ENCODE measurements at regions not wholly inside any gene's neighbourhood (a gene's known extent, or its start where the extent isn't known, plus 50 kb on each side); places are given as distances from the start of the nearest gene placed in this dataset.
"Not testable (repeated sequence)": the region's sequence is repeated elsewhere in the genome, so short reads cannot be mapped to it uniquely, and the experiment has no call there.

DNA sequence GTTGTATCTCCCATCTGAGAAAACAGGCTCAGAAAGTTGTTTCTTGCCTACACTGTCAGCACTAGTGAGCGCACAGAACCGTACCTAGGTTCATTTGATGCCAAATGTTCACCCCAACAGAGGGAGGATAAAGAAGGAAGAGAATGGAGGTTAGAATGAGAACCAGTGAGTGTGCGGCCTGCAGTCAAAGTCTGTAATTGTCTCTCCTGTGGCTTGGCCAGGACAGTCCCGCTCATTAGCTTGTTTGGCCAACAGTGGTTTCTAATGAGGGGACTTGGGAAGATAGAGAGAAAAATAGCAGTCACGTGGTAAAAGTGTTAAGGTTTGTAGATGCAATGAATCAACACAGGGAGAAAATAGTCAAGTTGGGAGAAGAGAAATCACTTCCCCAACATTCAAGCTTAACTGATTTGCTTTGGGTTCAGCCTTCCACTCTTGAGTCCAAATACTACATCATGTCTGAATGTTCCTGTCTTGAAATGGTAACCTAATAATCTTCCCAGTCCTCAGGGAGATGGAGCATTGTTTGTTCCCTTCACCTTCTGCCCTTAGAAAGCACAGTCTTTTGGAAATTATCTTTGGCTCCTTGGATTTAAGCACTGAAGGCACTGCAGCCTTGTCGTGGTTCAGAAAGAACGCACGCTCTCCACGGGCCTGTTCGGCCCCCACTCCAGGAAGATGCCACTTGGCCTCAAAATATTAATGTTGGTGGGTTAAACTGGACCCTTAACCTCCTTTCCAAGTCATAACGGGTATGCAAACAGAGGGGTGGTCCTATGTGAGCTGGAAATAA is 360.4 kb upstream of the ZNF32 start:
- DNase-seq (ENCODE audit: low read depth): no peak

DNA sequence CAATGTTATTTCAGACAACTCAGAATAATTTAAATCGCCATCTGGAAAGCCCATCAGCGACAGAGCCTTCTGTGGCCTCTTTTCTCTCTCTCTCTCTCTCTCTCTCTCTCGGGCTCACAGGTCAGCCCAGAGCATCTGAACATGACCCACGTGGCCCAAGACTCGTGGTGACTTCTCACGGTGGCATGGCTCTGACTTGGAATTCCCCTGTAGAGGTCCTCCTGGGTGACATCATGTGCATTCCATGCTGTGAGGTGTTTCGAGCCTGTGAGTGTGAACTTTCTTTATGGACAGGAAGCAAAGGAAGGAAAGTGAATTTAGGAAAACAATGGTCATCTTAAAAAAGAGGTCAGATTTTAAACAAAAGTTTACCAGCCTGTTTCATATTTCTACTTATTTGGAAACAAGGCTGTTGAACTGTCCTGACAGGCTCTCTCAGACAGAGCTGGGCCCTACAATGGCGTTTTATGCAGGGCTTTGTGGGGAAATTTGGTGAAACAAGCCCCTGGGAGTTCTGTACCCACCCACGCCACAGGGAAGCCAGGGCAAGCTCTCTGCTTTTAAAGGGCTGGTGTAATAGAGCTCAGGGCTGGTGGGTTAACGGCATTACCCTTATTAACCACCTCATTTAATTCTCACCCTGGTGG is 359.7 kb upstream of the ZNF32 start:
- no peak for DNase-seq (ENCODE audit: low read depth)

- DNase-seq (ENCODE audit: low read depth): no peak
Measured at GRCh38 chr10:44006771-44007170, 358.1 kb upstream of the ZNF32 start.

- DNase-seq (ENCODE audit: low read depth): no peak
Measured at GRCh38 chr10:44005788-44006099, 357.1 kb upstream of the ZNF32 start.

DNA sequence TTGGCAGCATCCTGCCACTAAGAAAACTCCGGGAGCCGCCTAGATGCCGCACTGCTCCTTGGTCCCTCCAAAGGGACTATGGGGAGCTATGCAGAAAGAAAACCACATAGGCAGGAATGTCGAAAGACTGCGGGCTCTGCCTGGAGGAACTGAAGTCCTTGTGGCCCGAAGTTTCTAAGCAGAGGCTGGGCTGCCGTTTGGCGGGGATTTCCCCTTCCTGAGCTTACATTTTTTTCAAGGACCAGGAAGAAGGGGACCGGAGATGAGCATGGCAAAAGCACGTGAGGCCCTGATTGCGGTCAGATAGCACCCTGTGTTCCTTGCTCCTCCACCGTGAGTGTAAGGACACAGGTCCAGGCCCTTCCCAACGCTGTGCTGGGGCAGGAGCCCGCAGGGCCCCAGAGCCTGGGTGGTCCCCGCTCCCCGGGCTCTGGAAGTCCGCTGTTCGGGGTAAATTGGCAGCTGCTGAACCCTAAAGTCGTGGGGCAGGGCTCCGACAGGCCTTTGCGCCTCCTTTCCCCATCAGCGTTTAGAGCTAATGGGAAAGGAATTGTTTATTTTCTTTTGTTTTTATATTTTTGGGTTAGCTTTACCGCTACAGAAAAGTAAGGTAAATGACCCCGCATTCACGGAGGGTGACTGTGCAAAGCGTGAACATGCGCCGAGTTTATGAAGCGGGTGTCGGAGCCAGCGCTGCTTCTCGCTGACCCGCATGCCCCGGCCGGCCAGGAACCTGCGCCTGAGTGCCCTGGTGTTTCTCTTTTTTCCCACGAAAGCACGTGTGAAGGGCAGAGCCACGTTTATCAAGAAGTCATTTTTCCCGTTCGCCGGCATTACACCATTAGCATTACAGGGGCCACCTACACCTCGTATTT is 356.5 kb upstream of the ZNF32 start:
- no peak for DNase-seq (ENCODE audit: low read depth)

GRCh38 chr10:43998021-43998809 is 349.5 kb upstream of the ZNF32 start:
- DNase-seq (ENCODE audit: low read depth): no peak

DNA sequence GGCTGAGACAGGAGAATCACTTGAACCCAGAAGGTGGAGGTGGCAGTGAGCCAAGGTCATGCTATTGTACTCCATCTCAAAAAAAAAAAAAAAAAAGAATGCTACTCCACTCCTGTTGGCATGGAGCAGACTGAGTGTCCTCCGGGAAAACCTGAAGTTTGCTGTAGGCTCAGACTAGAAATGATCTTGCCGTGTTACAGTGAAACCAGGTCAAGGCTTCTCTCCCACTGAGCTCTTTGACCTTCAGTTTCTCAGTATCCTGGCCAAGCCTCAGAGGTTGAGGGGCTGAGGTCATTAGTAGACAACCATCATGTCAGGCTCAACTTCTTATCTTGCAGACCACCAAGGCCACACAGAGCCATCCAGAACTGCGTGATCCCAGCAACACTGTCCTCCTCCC is 348.6 kb upstream of the ZNF32 start:
- DNase-seq (ENCODE audit: low read depth): no peak

DNA sequence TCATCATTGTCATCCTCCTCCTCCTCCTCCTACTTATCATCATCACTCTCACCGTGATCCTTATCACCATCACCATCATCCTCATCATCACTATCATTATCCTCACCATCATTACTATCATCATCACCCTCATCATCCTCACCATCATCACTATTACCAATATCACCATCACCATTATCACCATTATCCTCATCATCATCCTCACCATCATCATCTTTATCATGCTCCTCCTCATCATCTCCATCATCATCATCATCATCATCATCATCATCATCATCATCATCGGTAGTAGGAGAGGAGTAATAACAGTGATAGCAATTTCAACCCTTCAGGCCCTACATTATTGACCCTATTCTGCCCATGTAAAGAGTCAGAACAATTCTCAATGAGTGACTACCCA is 345.9 kb upstream of the ZNF32 start:
- DNase-seq (ENCODE audit: low read depth): no peak

GRCh38 chr10:43992816-43993215 is 344.1 kb upstream of the ZNF32 start:
- DNase-seq (ENCODE audit: low read depth): not testable (repeated sequence)

DNA sequence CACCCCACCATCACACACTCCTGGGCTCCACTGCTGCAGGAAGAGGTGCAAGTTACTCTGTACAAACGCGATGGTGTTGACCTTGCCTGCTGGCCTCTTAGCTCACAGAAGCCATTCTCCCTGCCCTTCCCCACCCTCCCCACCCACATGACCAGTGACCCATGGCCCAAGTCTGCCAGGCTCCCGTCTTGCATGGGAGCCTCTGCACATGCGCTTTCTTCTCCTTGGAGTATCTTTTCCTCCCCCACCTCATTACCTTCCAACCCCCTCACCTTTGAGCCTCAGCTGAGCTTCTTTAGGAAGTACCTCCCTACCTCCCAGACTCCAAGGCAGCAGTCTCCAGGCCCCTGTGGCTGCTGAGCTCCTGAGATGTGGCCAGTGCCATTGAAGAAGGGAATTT is 337.7 kb upstream of the ZNF32 start:
- no peak for DNase-seq (ENCODE audit: low read depth)

- no peak for DNase-seq (ENCODE audit: low read depth)
Measured at GRCh38 chr10:43985941-43986340, 337.3 kb upstream of the ZNF32 start.

DNA sequence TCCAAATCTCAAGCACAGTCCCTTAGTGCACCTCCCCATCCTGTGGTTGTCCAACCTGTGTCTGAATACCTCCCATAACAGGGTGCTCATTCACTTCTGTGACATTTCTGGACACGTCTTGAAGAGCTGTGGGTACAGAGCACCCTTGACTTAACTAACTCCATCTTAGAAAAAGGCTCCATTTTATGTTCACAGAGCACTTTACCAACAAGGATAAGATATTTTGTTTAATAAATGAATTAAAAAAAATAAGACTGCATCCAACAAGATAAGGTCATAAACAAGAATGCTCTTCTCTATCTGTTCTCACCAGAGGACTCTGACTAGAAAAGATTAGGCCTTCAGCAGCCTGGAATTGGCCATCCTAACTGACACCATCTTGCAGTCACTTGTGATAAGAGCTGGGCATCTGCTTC is 335.2 kb upstream of the ZNF32 start:
- DNase-seq (ENCODE audit: low read depth): no peak

GRCh38 chr10:43983405-43983804 is 334.7 kb upstream of the ZNF32 start:
- no peak for DNase-seq (ENCODE audit: low read depth)

DNA sequence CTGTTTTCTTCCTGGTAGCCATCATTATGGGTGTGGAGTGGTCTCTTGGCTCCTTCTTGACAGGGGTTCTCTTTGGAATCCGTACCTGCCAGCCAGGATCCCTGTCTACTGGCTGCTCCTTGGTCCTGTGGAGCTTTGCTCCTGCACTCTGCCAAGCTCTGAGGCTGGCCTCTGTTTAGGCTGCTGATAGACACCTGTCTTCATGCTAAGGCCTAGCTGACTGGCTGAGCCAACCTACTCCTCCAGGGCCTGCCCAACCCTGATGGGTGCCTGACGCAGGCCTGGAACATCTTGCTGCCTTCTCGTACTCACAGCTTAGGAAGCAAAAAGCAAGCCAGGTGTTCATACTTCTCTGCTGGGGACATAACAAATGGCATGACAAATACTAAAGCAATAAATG is 333.6 kb upstream of the ZNF32 start:
- no peak for DNase-seq (ENCODE audit: low read depth)

DNA sequence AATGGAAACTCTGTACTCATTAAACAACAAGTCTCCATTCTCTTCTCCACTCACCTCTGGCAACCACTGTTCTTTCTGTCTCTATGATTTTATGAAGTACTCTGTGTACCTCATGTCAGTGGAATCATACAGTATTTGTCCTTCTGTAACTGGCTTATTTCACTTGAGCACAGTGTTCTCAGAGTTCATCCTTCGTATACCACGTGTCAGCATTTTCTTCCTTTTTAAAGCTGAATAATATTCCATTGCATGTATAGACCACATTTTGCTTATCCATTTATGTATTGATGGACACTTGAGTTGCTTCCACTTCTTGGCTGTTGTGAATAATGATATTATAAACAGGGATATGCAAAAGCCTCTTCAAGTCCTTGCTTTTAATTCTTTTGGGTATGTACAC is 333.0 kb upstream of the ZNF32 start:
- DNase-seq (ENCODE audit: low read depth): no peak

DNA sequence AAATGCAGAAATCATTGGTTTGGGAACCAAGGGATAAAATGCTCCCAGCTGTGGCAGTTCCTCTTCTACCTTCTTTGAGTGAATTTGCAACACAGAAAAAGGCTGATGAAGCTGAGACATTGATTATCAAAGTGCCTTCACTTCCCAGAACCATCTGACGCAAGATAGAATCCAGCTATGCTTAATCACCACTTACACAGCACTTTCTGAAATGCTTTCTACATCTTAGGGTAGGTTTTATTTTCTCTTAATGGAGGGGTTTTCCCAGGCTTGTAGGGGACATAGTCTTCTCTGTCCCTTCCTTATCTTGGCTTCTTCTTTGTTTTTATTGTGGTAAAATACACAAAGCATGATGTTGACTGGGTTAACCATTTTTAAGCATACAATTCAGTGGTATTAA is 332.6 kb upstream of the ZNF32 start:
- DNase-seq (ENCODE audit: low read depth): no peak

- no peak for DNase-seq (ENCODE audit: low read depth)
Measured at GRCh38 chr10:43980715-43981114, 332.0 kb upstream of the ZNF32 start.

GRCh38 chr10:43980313-43980712 is 331.6 kb upstream of the ZNF32 start:
- DNase-seq (ENCODE audit: low read depth): no peak

DNA sequence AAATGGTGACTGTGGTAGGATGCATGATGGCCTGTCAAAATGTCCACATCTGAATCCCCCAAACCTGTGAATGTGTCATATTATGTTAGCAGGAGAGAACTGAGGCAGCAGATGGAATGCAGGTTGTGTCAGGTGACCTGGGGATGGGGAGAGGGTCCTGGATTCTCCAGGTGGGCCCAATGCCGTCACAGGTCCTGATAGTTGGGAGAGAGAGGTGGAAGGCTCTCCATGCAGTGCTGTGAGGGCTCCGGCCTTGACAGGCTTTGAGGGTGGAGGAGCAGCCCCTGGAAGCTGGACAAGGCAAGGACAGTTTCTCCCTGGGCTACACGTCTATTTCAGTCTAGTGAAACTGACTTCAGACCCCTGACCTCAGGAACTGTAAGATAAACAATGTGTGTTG is 330.9 kb upstream of the ZNF32 start:
- no peak for DNase-seq (ENCODE audit: low read depth)

DNA sequence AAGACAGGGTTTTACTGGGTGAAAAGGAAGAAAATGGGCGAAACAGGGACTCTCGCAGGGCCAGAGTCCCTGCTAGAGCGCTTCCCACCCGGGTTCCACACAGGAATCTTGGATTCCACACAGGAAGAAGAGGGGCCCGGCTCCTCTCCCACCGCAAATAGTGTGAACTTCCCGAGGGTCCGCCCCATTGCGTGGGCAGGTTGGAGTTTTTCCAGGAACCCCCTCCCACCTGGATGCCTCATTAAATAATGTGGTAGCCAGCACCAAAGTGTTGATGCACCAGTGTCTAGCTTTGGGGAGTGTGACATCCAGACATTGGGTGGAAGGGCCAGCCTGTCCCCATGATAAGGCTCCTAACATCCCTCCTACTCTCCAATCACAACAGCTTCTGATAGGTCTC is 330.3 kb upstream of the ZNF32 start:
- no peak for DNase-seq (ENCODE audit: low read depth)

DNA sequence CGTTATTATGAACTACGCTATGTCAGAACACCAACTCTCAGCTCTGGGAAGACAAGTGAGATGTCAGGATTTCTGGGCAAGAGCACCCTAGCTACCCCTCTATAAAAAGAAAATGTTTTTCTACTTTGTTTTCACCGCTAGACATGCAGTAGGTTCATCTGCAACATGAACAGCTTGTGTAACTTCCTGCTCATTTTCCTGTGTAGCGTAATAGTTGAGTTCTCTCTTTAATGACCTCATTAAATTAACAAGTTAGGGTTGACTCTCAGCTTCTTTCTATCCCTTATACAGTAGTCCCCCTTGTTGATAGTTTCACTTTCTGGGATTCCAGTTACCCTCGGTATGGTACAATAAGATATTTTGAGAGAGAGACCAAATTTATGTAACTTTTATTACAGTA is 329.4 kb upstream of the ZNF32 start:
- no peak for DNase-seq (ENCODE audit: low read depth)

- no peak for DNase-seq (ENCODE audit: low read depth)
Measured at GRCh38 chr10:43976292-43976691, 327.6 kb upstream of the ZNF32 start.

Measured in LHCN-M2 (cell line).